Esophagus muscularis mucosa (tissue), 4 donors: ENCODE measurements at regions not wholly inside any gene's neighbourhood (a gene's known extent, or its start where the extent isn't known, plus 50 kb on each side); places are given as distances from the start of the nearest gene placed in this dataset.

Experiments used
- DNase-seq: peaks from one replicate; pipeline ENCODE4 v3.0.0-alpha.2; 2017; ENCODE audit errors: extremely low spot score
- H3K27ac ChIP-seq, 4 donors: fragments of 200-600 bp; sonication (generic); replicated peaks in 1 of 4; 1 replicate in 3 of 4; 2 replicates in 1 of 4; pipeline ENCODE4 v1.5.1; 2016 to 2019; ENCODE audit warnings: mild to moderate bottlenecking in 1 of 4
- H3K27me3 ChIP-seq, 4 donors: fragments of 200-600 bp; sonication (generic); one replicate each; pipeline versions ENCODE4 v1.5.1 to v1.6.0; 2016 to 2019
- H3K36me3 ChIP-seq, 4 donors: fragments of 200-600 bp; sonication (generic); one replicate each; pipeline ENCODE4 v1.5.1; 2016 to 2019
- H3K4me1 ChIP-seq, 4 donors: fragments of 200-600 bp; sonication (generic); one replicate each; pipeline ENCODE4 v1.5.1; 2016 to 2019
- H3K4me3 ChIP-seq, 4 donors: fragments of 200-600 bp; sonication (generic); 1 replicate in 2 of 4; 2 replicates in 2 of 4; pipeline ENCODE4 v1.5.1; 2016 to 2019; ENCODE audit warnings: mild to moderate bottlenecking in 4 of 4, moderate library complexity in 1 of 4
- H3K9me3 ChIP-seq, 4 donors: fragments of 200-600 bp; sonication (generic); 1 replicate in 3 of 4; 2 replicates in 1 of 4; pipeline ENCODE4 v1.5.1; 2016 to 2019
- EP300 ChIP-seq: sonication (generic); formaldehyde crosslinking; IDR thresholded peaks from one replicate; pipeline ENCODE4 v1.6.1; 2017; ENCODE audit warnings: antibody characterized with exemption
- POLR2A ChIP-seq: fragments of 450-650 bp; IDR thresholded peaks from one replicate; pipeline ENCODE4 v1.6.1; 2017; ENCODE audit warnings: antibody characterized with exemption, moderate library complexity, mild to moderate bottlenecking, low read depth
- POLR2AphosphoS5 ChIP-seq, 2 donors: sonication (generic); formaldehyde crosslinking; IDR thresholded peaks; one replicate each; pipeline ENCODE4 v1.6.1; 2017; ENCODE audit warnings: antibody characterized with exemption in 2 of 2
- WGBS: methylation state at CpG from one replicate; pipeline ENCODE4 v1.1.5; 2018; 5-methylcytosine and 5-hydroxymethylcytosine counted together
- intact Hi-C: fragments of 100-400 bp; cut with DNase I; formaldehyde crosslinking; loops from one replicate; pipeline ENCODE4 v1.15.1; 2023
- TF ChIP-seq, protein P1 (sequence below), 3 experiments: fragments of 200-600 bp in 2 of 3; fragments of 450-650 bp in 1 of 3; sonication (generic) in 2 of 3; IDR thresholded peaks; one replicate each; pipeline ENCODE4 v1.5.1; 2017 to 2019; ENCODE audit warnings: antibody characterized with exemption in 3 of 3, mild to moderate bottlenecking in 2 of 3, moderate library complexity in 1 of 3

DNA sequence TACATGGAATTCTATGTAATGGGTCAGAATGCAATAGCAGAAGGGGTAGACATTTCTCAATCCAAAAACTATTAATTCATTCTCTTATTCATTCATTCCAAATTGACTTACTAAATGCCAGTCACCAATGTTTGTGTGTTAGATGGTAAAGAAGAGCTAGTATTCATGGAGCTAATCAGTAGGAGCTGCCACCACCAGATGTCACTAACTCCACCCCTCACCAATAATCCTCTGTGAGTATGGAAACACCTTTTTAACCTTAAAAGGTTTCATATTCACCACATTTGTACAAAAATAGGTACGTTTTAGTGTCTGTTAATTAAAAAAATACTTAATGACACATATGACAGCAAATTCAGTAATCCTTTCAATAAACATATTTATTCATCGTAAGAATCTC, 131.8 kb upstream of the PKN2 start:
- 93% methylated on average over 2 of the region's 2 CpGs for WGBS

DNA sequence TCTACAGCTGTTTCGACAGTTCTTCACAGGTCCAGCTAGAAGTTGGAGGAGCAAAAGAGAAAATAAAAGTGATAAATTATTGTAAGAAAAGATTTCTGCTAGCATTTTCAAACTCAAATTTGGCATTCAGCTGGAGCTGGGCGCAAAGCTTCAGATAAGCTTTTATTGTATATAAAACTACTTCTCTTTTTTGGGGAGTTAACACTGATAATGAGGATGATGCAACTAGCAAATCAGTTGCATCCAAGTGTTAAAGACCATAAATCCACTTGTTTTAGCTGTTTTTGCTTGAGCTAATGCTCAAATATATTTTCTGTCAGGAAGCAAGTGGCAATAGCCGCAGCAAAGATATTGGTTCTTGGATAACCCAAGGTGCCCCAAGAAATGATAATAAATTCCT, 127.1 kb upstream of the PKN2 start:
- no peak for DNase-seq
- WGBS = 92% methylated on average over 3 of the region's 3 CpGs
- no peaks in the 10 kb centered on the region for H3K9me3 ChIP-seq
- no peak overlapping the region for H3K4me3 ChIP-seq
- H3K4me1 ChIP-seq = no peaks in the 10 kb centered on the region
- no peak overlapping the region for H3K27ac ChIP-seq
- H3K36me3 ChIP-seq = no peaks in the 10 kb centered on the region
- intact Hi-C loops = no loop called here
- TF ChIP-seq, protein P1, sequence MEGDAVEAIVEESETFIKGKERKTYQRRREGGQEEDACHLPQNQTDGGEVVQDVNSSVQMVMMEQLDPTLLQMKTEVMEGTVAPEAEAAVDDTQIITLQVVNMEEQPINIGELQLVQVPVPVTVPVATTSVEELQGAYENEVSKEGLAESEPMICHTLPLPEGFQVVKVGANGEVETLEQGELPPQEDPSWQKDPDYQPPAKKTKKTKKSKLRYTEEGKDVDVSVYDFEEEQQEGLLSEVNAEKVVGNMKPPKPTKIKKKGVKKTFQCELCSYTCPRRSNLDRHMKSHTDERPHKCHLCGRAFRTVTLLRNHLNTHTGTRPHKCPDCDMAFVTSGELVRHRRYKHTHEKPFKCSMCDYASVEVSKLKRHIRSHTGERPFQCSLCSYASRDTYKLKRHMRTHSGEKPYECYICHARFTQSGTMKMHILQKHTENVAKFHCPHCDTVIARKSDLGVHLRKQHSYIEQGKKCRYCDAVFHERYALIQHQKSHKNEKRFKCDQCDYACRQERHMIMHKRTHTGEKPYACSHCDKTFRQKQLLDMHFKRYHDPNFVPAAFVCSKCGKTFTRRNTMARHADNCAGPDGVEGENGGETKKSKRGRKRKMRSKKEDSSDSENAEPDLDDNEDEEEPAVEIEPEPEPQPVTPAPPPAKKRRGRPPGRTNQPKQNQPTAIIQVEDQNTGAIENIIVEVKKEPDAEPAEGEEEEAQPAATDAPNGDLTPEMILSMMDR (IDR thresholded peaks at IDR 0.05) = no peak
- no peak for TF ChIP-seq POLR2AphosphoS5 (IDR thresholded peaks at IDR 0.05)
- no peak for TF ChIP-seq EP300
- no peak for TF ChIP-seq POLR2A
- no peaks in the 10 kb centered on the region for H3K27me3 ChIP-seq

More for the DNA sequence above, 131.8 kb upstream of the PKN2 start:
- no peaks in the 10 kb centered on the region for H3K9me3 ChIP-seq
- intact Hi-C loops = loop anchor here (5.0 kb wide), 1 partner anchor 370 kb away; no protein-coding TSS in a partner anchor
- H3K27me3 ChIP-seq = no peaks in the 10 kb centered on the region
- TF ChIP-seq POLR2AphosphoS5 (IDR thresholded peaks at IDR 0.05) = no peak
- TF ChIP-seq POLR2A = no peak
- TF ChIP-seq EP300 = no peak
- TF ChIP-seq, protein P1 (IDR thresholded peaks at IDR 0.05) = no peak
- peaks cover 0 to 5% (median 0%) of the 10 kb centered on the region in 4 donors for H3K4me1 ChIP-seq
- H3K4me3 ChIP-seq = no peak overlapping the region
- no peaks in the 10 kb centered on the region for H3K36me3 ChIP-seq
- H3K27ac ChIP-seq = no peak overlapping the region
- DNase-seq = no peak

DNA sequence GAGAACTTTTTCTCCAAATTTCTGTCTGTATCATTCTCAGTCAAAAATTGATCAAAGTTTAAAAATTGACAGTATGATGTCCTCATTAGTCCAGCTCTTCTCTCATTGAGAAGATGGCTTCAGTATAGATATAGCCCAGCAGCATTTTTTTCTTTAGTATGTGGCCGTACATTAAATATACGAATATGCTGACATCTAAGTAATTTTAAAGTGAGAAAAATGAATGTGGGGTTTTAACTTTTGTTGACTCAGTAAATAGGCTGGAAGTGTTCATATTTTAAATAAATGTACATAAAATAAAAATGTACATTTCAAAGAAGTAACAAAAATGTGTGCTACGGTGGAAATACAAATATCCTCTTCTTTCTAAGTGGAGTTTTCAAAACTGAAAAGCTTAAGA, 123.5 kb upstream of the PKN2 start:
- no peak for DNase-seq
- H3K9me3 ChIP-seq = no peaks in the 10 kb centered on the region
- no peak for TF ChIP-seq POLR2AphosphoS5 (IDR thresholded peaks at IDR 0.05)
- TF ChIP-seq EP300 = no peak
- TF ChIP-seq, protein P1 (IDR thresholded peaks at IDR 0.05) = no peak
- TF ChIP-seq POLR2A = no peak
- H3K27ac ChIP-seq = no peak overlapping the region
- no peaks in the 10 kb centered on the region for H3K27me3 ChIP-seq
- 85% methylated on average over 3 of the region's 3 CpGs for WGBS
- intact Hi-C loops = no loop called here
- H3K4me3 ChIP-seq = no peak overlapping the region
- H3K36me3 ChIP-seq = no peaks in the 10 kb centered on the region
- no peaks in the 10 kb centered on the region for H3K4me1 ChIP-seq

DNA sequence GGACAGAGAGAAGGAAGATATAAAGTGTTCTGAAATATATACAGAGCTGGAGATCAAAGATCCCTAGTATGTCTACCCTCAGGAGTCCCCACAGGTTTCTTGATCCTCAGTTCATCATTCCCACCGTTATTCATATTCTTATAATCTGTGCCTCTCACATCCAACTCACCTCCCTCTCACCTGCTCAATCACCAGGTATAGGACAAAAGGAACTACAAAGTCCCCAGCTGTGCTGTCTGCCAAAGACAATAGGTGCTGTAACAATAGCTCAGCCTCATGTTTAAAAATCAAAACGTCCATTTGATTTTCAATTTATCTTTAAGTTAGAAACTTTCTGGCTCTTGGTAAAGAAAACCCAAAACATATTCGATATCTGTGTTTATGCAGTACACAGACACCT, 121.1 kb upstream of the PKN2 start:
- no peaks in the 10 kb centered on the region for H3K27me3 ChIP-seq
- H3K4me3 ChIP-seq = no peak overlapping the region
- no peak for TF ChIP-seq POLR2AphosphoS5 (IDR thresholded peaks at IDR 0.05)
- no peak for TF ChIP-seq EP300
- TF ChIP-seq POLR2A = no peak
- TF ChIP-seq, protein P1 (IDR thresholded peaks at IDR 0.05) = no peak
- H3K4me1 ChIP-seq = no peaks in the 10 kb centered on the region
- no peaks in the 10 kb centered on the region for H3K36me3 ChIP-seq
- no peak for DNase-seq
- intact Hi-C loops = no loop called here
- no peaks in the 10 kb centered on the region for H3K9me3 ChIP-seq
- 52% methylated on average over 3 of the region's 3 CpGs for WGBS
- H3K27ac ChIP-seq = no peak overlapping the region
